GM21619 (cell line): ENCODE measurements at regions not wholly inside any gene's neighbourhood (a gene's known extent, or its start where the extent isn't known, plus 50 kb on each side); places are given as distances from the start of the nearest gene placed in this dataset.
A peak's percentile ranks its signal among the peaks of the same experiment; 100 is the strongest.
"Not testable (repeated sequence)": the region's sequence is repeated elsewhere in the genome, so short reads cannot be mapped to it uniquely, and the experiment has no call there.

ENCODE experiments used
- ATAC-seq: cut with Tn5 transposase; IDR thresholded peaks from one replicate; pipeline ENCODE4 v1.9.1; 2021; ENCODE audit not compliant: unreplicated experiment

DNA sequence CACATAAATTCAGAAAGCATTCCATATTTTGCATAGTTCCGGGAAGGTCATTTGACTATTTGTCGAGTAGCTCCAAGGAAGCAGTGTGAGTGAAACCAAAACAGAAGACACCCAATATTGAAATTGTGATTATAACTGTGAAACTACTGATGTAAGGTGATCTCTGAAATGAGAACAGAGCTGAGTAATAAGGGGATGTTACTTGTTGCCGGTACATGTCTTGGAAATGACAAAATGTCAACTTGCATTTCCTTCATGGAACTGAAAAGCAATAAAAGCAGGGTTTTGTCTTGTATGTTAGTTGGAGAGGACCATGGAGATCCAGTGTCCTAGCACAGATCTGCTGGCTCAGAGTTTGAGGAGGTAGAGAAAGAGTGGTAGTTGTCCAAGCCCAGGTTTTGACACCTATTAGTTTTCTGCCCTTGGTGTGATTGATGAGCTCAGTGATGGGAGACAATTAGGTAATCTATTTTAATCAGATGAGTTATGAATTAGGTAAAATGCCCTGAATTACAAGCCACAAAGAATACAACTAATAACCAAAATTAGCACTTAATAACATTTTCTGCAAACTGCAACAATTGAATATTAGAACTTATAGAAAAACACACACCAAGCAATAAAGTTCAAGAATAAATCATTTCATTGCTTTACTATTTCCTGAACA lies 58.7 kb upstream of the ZNF519 start:
- ATAC-seq = peak; percentile 99

DNA sequence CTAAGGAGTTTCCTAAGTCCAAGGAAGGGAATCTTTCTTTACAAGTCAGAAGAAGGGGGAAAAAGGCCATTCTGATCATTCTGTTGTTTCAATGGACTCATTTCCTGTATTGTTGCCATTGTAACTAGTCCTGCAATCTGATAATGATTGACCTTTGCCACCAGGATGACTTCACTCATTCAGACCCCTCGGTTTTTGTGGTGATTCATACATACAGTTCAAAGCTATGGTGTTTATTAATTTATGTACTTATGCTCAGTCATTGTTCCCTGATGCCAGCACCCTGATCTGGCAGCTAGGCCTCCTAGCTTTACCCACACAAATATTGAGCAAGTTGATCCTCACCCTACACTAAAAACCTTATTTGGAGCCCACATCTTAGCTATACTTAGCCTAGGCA lies 57.6 kb upstream of the ZNF519 start:
- ATAC-seq = no peak

DNA sequence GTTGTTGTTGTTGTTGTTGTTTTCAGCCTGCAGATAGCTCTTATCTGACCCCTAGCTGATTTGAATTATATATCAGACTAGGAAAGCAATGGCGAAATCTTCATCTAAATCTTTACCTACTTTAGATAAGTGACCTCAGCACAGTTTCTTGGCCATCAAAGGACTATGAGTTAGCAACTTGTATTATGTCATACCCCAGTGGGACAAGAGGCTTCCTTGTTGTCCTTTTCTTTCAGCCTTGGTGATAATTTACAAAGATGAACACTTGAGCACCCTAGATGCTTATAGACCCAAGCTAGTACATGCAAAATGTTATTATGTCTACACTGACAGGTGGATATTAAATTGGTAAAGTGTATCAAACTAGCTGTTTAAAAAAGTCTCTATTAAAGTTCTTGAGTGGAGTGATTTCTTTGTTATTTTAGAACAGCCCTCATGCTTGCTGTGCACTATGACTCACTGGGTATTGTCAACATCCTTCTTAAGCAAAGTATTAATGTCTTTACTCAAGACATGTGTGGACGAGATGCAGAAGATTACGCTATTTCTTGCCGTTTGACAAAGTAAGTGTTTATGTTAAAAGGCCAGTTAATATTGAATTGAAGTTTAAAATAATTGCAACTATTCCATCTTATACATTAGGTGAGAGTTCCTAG lies 56.6 kb upstream of the ZNF519 start:
- not testable (repeated sequence) for ATAC-seq
